ENCODE measurements at regions not wholly inside any gene's neighbourhood (a gene's known extent, or its start where the extent isn't known, plus 50 kb on each side); places are given as distances from the start of the nearest gene placed in this dataset.

DNA sequence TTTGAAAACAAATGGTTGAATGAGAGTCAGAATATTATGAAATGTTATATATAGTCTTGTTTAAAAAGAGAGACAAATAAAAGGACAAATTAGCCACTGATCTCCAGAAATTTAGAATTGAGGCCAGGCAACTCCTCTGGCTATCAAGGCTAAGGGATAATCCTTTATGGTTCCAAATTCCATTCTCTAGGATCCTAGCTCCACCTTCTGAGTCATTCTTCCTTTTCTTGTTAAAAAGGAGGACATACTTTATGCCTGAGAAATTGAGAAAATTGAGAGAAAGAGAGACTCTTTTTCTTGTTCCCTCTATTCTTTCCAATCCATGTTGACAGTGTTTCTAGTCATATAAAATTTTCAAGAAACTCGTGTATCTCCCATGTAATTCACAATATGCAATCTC, 1299.5 kb downstream of the FSTL5 start:
- Histone ChIP-seq H3K9me3 (no peaks in the 10 kb centered on the region), H3K4me3 (no peak overlapping the region), H3K36me3 (ENCODE audit: low read depth) (no peaks in the 10 kb centered on the region), H3K4me1 (ENCODE audit: low read depth) (no peaks in the 10 kb centered on the region)
- intact Hi-C loops (cut with DNase I, micrococcal nuclease): no loop called here
- TF ChIP-seq CTCF (IDR thresholded peaks at IDR 0.05): no peak
- DNase-seq (no peak), ATAC-seq (no peak)

GRCh38 chr4:160869899-160870298, 1293.9 kb downstream of the FSTL5 start:
- TF ChIP-seq CTCF (IDR thresholded peaks at IDR 0.05): no peak
- no peaks in the 10 kb centered on the region for H3K36me3 ChIP-seq (ENCODE audit: low read depth)

DNA sequence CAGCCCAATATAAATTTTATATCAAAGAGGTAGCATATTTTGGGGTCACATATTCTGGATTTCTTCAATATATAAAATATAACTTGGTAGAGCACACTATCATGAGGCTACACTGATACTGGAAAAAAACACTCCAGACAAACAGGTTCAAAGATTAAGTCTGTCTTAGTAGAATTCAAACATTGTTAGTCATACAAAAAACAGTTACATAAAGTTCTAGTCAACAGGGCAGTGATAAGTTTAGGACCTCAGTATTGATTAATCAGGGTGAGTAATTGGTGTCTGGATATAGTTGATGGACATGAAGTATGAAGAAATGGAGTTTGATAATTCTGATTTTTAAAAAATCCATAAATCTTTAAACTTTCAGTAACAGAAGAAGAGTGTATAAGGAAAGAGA, 1291.3 kb downstream of the FSTL5 start:
- TF ChIP-seq CTCF (IDR thresholded peaks at IDR 0.05): no peak
- intact Hi-C loops (cut with DNase I, micrococcal nuclease): no loop called here
- no peak for ATAC-seq

More at GRCh38 chr4:160869899-160870298, 1293.9 kb downstream of the FSTL5 start:
- DNase-seq (no peak), ATAC-seq (no peak)
- intact Hi-C loops (cut with DNase I, micrococcal nuclease): no loop called here
- Histone ChIP-seq H3K9me3 (no peaks in the 10 kb centered on the region), H3K4me3 (no peak overlapping the region), H3K4me1 (ENCODE audit: low read depth) (no peaks in the 10 kb centered on the region)

GRCh38 chr4:160877087-160877790, 1286.6 kb downstream of the FSTL5 start:
- DNase-seq (no peak), ATAC-seq (no peak)
- Histone ChIP-seq H3K36me3 (ENCODE audit: low read depth) (no peaks in the 10 kb centered on the region), H3K9me3 (no peaks in the 10 kb centered on the region), H3K4me1 (ENCODE audit: low read depth) (no peaks in the 10 kb centered on the region), H3K4me3 (no peak overlapping the region)
- no peak for TF ChIP-seq CTCF (IDR thresholded peaks at IDR 0.05)
- intact Hi-C loops (cut with DNase I, micrococcal nuclease): no loop called here

More for the DNA sequence above, 1291.3 kb downstream of the FSTL5 start:
- no peaks in the 10 kb centered on the region for H3K36me3 ChIP-seq (ENCODE audit: low read depth)
- no peak overlapping the region for H3K4me3 ChIP-seq
- H3K4me1 ChIP-seq (ENCODE audit: low read depth): no peaks in the 10 kb centered on the region
- DNase-seq: no peak
- no peaks in the 10 kb centered on the region for H3K9me3 ChIP-seq

DNA sequence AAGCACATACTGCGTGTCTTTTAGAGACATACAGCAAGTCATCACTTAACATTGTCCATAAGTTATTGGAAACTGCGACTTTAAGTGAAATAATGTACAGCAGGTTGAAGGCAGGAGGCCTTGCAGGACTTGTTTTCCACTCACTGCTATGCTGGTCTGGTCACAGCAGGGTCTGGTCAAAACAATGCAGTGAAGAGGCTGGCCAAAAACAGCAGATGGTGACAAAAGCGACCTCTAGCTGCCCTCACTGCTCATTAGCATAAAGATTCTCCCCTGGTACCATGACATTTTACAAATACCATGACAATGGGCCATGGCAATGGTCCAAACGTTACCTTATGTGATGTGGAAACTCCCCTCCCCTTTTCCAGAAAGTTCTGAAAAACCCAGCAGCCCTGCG, 1283.6 kb downstream of the FSTL5 start:
- no peak for DNase-seq
- TF ChIP-seq CTCF (IDR thresholded peaks at IDR 0.05): no peak
- no peaks in the 10 kb centered on the region for H3K4me1 ChIP-seq (ENCODE audit: low read depth)
- no peaks in the 10 kb centered on the region for H3K36me3 ChIP-seq (ENCODE audit: low read depth)
- no peak for ATAC-seq
- no peaks in the 10 kb centered on the region for H3K9me3 ChIP-seq
- intact Hi-C loops (cut with DNase I, micrococcal nuclease): no loop called here
- H3K4me3 ChIP-seq: no peak overlapping the region

DNA sequence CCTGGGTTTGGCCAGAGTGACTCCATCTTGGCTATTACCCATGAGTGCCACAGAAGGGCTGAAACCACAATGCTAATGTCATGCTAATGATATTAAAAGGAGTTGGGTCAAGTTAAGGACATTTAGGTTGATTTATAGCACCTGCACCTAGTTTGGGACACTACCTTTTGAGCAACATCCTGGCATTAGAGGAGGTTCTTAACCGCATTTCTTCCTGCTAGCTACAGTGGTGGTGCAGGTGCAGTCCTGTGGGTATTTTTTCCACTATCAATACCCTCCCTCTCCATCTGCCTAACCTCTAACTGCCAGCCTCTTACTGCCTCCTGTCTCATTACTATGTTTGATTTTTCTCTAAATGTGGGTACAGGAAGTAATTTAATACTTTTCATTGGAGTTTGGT, 1276.1 kb downstream of the FSTL5 start:
- no peak for ATAC-seq
- intact Hi-C loops (cut with DNase I, micrococcal nuclease): no loop called here
- no peak for DNase-seq
- no peak overlapping the region for H3K4me3 ChIP-seq
- no peaks in the 10 kb centered on the region for H3K36me3 ChIP-seq (ENCODE audit: low read depth)
- H3K4me1 ChIP-seq (ENCODE audit: low read depth): no peaks in the 10 kb centered on the region
- peaks cover 4% of the 10 kb centered on the region for H3K9me3 ChIP-seq
- no peak for TF ChIP-seq CTCF (IDR thresholded peaks at IDR 0.05)

All from mucosa of descending colon (tissue), 3 donors.